ENCODE measurements at regions not wholly inside any gene's neighbourhood (a gene's known extent, or its start where the extent isn't known, plus 50 kb on each side); places are given as distances from the start of the nearest gene placed in this dataset.

GRCh38 chr20:9920866-9921265, 82.0 kb upstream of the PAK5 start:
- H3K4me1 Mint-ChIP-seq: peaks cover 7% of the 10 kb centered on the region
- no peaks in the 10 kb centered on the region for H3K27me3 Mint-ChIP-seq (ENCODE audit: low read depth, poor library complexity)
- TF ChIP-seq, protein P1, sequence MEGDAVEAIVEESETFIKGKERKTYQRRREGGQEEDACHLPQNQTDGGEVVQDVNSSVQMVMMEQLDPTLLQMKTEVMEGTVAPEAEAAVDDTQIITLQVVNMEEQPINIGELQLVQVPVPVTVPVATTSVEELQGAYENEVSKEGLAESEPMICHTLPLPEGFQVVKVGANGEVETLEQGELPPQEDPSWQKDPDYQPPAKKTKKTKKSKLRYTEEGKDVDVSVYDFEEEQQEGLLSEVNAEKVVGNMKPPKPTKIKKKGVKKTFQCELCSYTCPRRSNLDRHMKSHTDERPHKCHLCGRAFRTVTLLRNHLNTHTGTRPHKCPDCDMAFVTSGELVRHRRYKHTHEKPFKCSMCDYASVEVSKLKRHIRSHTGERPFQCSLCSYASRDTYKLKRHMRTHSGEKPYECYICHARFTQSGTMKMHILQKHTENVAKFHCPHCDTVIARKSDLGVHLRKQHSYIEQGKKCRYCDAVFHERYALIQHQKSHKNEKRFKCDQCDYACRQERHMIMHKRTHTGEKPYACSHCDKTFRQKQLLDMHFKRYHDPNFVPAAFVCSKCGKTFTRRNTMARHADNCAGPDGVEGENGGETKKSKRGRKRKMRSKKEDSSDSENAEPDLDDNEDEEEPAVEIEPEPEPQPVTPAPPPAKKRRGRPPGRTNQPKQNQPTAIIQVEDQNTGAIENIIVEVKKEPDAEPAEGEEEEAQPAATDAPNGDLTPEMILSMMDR (IDR thresholded peaks at IDR 0.05): no peak

GRCh38 chr20:9919271-9920014, 80.6 kb upstream of the PAK5 start:
- Mint-ChIP-seq H3K27ac (peak overlapping the region; percentile 27), H3K4me1 (peaks cover 7% of the 10 kb centered on the region), H3K36me3 (ENCODE audit: low read depth) (no peaks in the 10 kb centered on the region), H3K27me3 (ENCODE audit: low read depth, poor library complexity) (no peaks in the 10 kb centered on the region), H3K9me3 (no peaks in the 10 kb centered on the region), H3K4me3 (no peak overlapping the region)
- DNase-seq: no peak
- TF ChIP-seq, protein P1 (IDR thresholded peaks at IDR 0.05): no peak

More at GRCh38 chr20:9920866-9921265, 82.0 kb upstream of the PAK5 start:
- no peak overlapping the region for H3K4me3 Mint-ChIP-seq
- no peaks in the 10 kb centered on the region for H3K9me3 Mint-ChIP-seq
- H3K27ac Mint-ChIP-seq: no peak overlapping the region
- H3K36me3 Mint-ChIP-seq (ENCODE audit: low read depth): no peaks in the 10 kb centered on the region
- DNase-seq: no peak

GRCh38 chr20:9918348-9918747, 79.5 kb upstream of the PAK5 start:
- Mint-ChIP-seq H3K36me3 (ENCODE audit: low read depth) (no peaks in the 10 kb centered on the region), H3K9me3 (no peaks in the 10 kb centered on the region), H3K4me1 (peaks cover 7% of the 10 kb centered on the region), H3K4me3 (no peak overlapping the region), H3K27me3 (ENCODE audit: low read depth, poor library complexity) (no peaks in the 10 kb centered on the region), H3K27ac (no peak overlapping the region)
- TF ChIP-seq, protein P1 (IDR thresholded peaks at IDR 0.05): no peak
- DNase-seq: no peak

DNA sequence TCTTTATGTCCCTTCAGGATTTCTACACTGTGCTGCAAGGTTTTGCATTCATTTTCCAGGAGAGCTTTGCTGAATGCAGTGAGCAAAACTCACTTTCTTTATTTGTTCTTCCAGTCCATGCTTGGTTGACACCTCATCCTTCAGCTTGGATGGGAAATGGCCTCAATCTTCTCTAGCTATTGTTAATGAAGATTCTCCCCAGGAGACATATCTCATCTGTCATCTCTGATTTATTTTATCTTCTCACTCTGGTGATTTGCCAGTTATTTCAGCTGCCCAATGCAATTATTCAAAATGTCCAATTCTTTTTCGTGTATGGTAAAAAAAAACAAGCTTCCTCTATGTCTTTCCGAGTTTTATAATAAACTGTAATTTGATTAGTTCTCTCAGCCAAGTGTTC, 77.9 kb upstream of the PAK5 start:
- DNase-seq: no peak
- Mint-ChIP-seq H3K4me1 (peaks cover 7% of the 10 kb centered on the region), H3K36me3 (ENCODE audit: low read depth) (no peaks in the 10 kb centered on the region), H3K4me3 (no peak overlapping the region), H3K9me3 (no peaks in the 10 kb centered on the region), H3K27me3 (ENCODE audit: low read depth, poor library complexity) (no peaks in the 10 kb centered on the region), H3K27ac (no peak overlapping the region)
- TF ChIP-seq, protein P1 (IDR thresholded peaks at IDR 0.05): no peak

GRCh38 chr20:9912858-9913434, 74.1 kb upstream of the PAK5 start:
- TF ChIP-seq, protein P1 (IDR thresholded peaks at IDR 0.05): peak; percentile 82
- peak; percentile 62 for DNase-seq
- Mint-ChIP-seq H3K9me3 (no peaks in the 10 kb centered on the region), H3K36me3 (ENCODE audit: low read depth) (no peaks in the 10 kb centered on the region), H3K4me3 (no peak overlapping the region), H3K27ac (no peak overlapping the region), H3K27me3 (ENCODE audit: low read depth, poor library complexity) (no peaks in the 10 kb centered on the region), H3K4me1 (peaks cover 6% of the 10 kb centered on the region)

GRCh38 chr20:9912290-9912689, 73.4 kb upstream of the PAK5 start:
- H3K4me1 Mint-ChIP-seq: no peaks in the 10 kb centered on the region
- no peak overlapping the region for H3K27ac Mint-ChIP-seq
- H3K36me3 Mint-ChIP-seq (ENCODE audit: low read depth): no peaks in the 10 kb centered on the region
- H3K4me3 Mint-ChIP-seq: no peak overlapping the region
- TF ChIP-seq, protein P1 (IDR thresholded peaks at IDR 0.05): no peak
- no peaks in the 10 kb centered on the region for H3K27me3 Mint-ChIP-seq (ENCODE audit: low read depth, poor library complexity)
- H3K9me3 Mint-ChIP-seq: no peaks in the 10 kb centered on the region
- no peak for DNase-seq

All from nephron progenitor cell (in vitro differentiated cells).